ENCODE measurements at regions not wholly inside any gene's neighbourhood (a gene's known extent, or its start where the extent isn't known, plus 50 kb on each side); places are given as distances from the start of the nearest gene placed in this dataset.

- DNase-seq (ENCODE audit: low spot score): no peak
Observed at GRCh38 chr7:80981405-80981804, 62.6 kb upstream of the SEMA3C start.

DNA sequence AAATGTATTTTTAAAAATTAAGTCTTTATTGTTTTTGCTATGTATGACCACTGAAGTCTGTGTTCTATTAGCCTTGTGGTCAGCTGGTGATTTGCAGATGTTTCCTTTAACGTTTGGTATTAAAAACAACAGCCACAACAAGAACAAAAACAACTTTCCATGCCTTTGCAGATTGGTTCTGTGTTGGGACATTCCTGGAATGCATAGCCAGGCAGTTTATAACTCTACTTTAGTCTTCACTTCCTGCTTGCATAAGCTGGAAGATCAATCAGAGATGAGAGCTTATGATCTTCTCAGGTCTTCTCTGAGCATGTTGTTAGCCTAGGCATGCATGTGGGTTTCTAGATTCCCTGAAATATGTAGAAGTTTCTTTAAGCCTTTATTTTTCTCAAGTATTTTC lies 58.9 kb upstream of the SEMA3C start:
- no peak for DNase-seq (ENCODE audit: low spot score)

DNA sequence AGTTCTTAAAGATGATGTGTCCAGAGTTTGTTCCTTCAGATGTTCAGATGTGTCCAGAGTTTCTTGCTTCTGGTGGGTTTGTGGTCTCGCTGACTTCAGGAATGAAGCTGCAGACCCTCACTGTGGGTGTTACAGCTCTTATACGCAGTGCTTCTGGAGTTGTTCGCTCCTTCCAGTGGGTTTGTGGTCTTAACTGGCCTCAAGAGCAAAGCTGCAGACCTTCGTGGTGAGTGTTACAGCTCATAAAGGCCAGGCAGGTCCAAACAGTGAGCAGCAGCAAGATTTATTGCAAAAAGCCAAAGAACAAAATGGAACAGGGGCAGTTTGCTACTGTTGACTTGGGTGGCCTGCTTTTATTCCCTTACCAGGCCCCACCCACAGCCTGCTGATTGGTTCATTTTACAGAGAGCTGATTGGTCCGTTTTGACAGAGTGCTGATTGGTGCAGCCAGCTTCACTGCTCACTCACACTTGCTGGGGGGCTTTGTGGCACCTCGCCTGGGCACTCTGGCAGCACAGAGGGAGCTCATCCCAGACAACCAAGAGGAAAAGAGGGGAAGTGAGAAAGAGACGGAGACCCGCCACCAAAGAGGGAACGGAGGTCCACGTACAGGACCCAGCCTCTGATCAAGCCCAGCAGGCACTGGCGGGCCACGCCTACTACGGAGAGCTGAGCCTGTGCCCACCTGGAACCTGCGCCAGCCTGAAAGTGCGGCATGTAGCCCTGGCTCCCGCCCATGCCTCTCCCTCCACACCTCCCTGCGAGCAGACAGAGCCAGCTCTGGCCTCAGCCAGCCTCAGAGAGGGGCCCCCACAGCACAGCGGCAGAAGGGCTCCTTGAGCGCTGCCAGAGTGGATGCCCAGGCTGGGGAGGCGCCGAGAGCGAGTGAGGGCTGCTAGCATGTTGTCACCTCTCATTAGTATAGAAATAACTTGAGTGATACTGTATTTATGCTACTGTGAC lies 55.8 kb upstream of the SEMA3C start:
- no peak for DNase-seq (ENCODE audit: low spot score)

- no peak for DNase-seq (ENCODE audit: low spot score)
Observed at GRCh38 chr7:80971225-80971624, 52.4 kb upstream of the SEMA3C start.

Data from hematopoietic multipotent progenitor cell treated with erythropoietin and hydrocortisone succinate and interleukin-3 and kit ligand, for 17 days (in vitro differentiated cells).